Stimulated activated CD8-positive, alpha-beta memory T cell treated with anti-CD3 and anti-CD28 coated beads, Interleukin-7, amount 100 ng/mL, for 4 hours (primary cell): ENCODE measurements at regions not wholly inside any gene's neighbourhood (a gene's known extent, or its start where the extent isn't known, plus 50 kb on each side); places are given as distances from the start of the nearest gene placed in this dataset.

Experiments
- DNase-seq, 2 donors: peaks; one replicate each; pipeline ENCODE4 v3.0.0-alpha.2; 2020; ENCODE audit warnings: low read depth in 2 of 2

GRCh38 chr2:153105829-153106578 lies 372.6 kb downstream of the RPRM start:
- no peak for DNase-seq

GRCh38 chr2:153101187-153101586 lies 377.4 kb downstream of the RPRM start:
- no peak for DNase-seq

GRCh38 chr2:153100151-153100550 lies 378.4 kb downstream of the RPRM start:
- no peak for DNase-seq

GRCh38 chr2:153098073-153098472 lies 379.7 kb downstream of the ARL6IP6 start:
- no peak for DNase-seq

- DNase-seq, result no peak
Measured at GRCh38 chr2:153096272-153096671, 377.9 kb downstream of the ARL6IP6 start.

GRCh38 chr2:153091344-153091743 lies 372.9 kb downstream of the ARL6IP6 start:
- no peak for DNase-seq

GRCh38 chr2:153079315-153079714 lies 360.9 kb downstream of the ARL6IP6 start:
- DNase-seq, result no peak

GRCh38 chr2:153077311-153077710 lies 358.9 kb downstream of the ARL6IP6 start:
- no peak for DNase-seq

GRCh38 chr2:153074207-153074606 lies 355.8 kb downstream of the ARL6IP6 start:
- no peak for DNase-seq

- DNase-seq, result no peak
Measured at GRCh38 chr2:153072813-153073212, 354.4 kb downstream of the ARL6IP6 start.

GRCh38 chr2:153072077-153072476 lies 353.7 kb downstream of the ARL6IP6 start:
- no peak for DNase-seq

GRCh38 chr2:153071090-153071489 lies 352.7 kb downstream of the ARL6IP6 start:
- no peak for DNase-seq

GRCh38 chr2:153068915-153069314 lies 350.5 kb downstream of the ARL6IP6 start:
- DNase-seq, result no peak

GRCh38 chr2:153068052-153068451 lies 349.6 kb downstream of the ARL6IP6 start:
- DNase-seq, result no peak

GRCh38 chr2:153059338-153060052 lies 341.1 kb downstream of the ARL6IP6 start:
- no peak for DNase-seq

- no peak for DNase-seq
Measured at GRCh38 chr2:153057743-153058142, 339.3 kb downstream of the ARL6IP6 start.

- DNase-seq, result no peak
Measured at GRCh38 chr2:153055182-153055581, 336.8 kb downstream of the ARL6IP6 start.

GRCh38 chr2:153052807-153053559 lies 334.6 kb downstream of the ARL6IP6 start:
- no peak for DNase-seq

GRCh38 chr2:153047220-153047619 lies 328.8 kb downstream of the ARL6IP6 start:
- no peak for DNase-seq

GRCh38 chr2:153043385-153043784 lies 325.0 kb downstream of the ARL6IP6 start:
- no peak for DNase-seq

- DNase-seq, result no peak
Measured at GRCh38 chr2:153028626-153029025, 310.2 kb downstream of the ARL6IP6 start.

- DNase-seq, result no peak
Measured at GRCh38 chr2:153027533-153027932, 309.1 kb downstream of the ARL6IP6 start.

GRCh38 chr2:153020201-153020600 lies 301.8 kb downstream of the ARL6IP6 start:
- no peak for DNase-seq
